ENCODE measurements at regions not wholly inside any gene's neighbourhood (a gene's known extent, or its start where the extent isn't known, plus 50 kb on each side); places are given as distances from the start of the nearest gene placed in this dataset.

GRCh38 chr3:104547031-104547430 is 819.7 kb upstream of the ALCAM start:
- CTCF ChIA-PET: no interaction called here
- TF ChIP-seq CTCF (IDR thresholded peaks at IDR 0.05; ENCODE audit: control extremely low read depth, extremely low read depth, low read depth, missing control alignments): no peak
- no peak for DNase-seq (ENCODE audit: extremely low spot score)
- POLR2A ChIA-PET: no interaction called here

GRCh38 chr3:104548401-104548800 is 818.3 kb upstream of the ALCAM start:
- no peak for DNase-seq (ENCODE audit: extremely low spot score)
- CTCF ChIA-PET: interaction anchor here (0.9 to 2.8 kb wide), 3 partner anchors 9 to 29 kb away, joined by 3 to 11 read pairs (median 4); no protein-coding TSS in a partner anchor
- POLR2A ChIA-PET: no interaction called here
- no peak for TF ChIP-seq CTCF (IDR thresholded peaks at IDR 0.05; ENCODE audit: control extremely low read depth, extremely low read depth, low read depth, missing control alignments)

GRCh38 chr3:104549099-104549714 is 817.5 kb upstream of the ALCAM start:
- no peak for DNase-seq (ENCODE audit: extremely low spot score)
- POLR2A ChIA-PET: no interaction called here
- no peak for TF ChIP-seq CTCF (IDR thresholded peaks at IDR 0.05; ENCODE audit: control extremely low read depth, extremely low read depth, low read depth, missing control alignments)
- CTCF ChIA-PET: interaction anchor here (2.0 to 2.8 kb wide), 2 partner anchors 8 to 15 kb away, joined by 4 to 11 read pairs; no protein-coding TSS in a partner anchor

DNA sequence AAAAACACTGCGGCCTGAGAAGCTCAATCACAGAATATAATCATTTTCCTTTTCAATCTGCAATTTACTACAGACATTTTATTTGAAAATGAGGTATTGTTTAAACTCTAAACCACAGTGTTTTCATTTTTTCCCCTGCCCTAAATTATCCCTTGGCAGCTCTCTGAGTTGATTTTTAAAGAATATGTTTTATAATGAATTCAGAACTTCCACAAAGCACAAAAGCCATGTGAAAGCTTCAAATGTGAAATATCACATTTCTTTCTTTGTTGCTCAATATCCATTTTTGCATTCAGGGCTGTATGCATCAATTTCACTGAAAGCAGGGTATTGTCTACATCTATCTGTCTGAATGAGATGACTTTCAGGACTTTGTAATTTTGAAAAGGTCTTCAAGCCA is 813.6 kb upstream of the ALCAM start:
- DNase-seq (ENCODE audit: extremely low spot score): no peak
- CTCF ChIA-PET: no interaction called here
- no peak for TF ChIP-seq CTCF (IDR thresholded peaks at IDR 0.05; ENCODE audit: control extremely low read depth, extremely low read depth, low read depth, missing control alignments)
- POLR2A ChIA-PET: no interaction called here

DNA sequence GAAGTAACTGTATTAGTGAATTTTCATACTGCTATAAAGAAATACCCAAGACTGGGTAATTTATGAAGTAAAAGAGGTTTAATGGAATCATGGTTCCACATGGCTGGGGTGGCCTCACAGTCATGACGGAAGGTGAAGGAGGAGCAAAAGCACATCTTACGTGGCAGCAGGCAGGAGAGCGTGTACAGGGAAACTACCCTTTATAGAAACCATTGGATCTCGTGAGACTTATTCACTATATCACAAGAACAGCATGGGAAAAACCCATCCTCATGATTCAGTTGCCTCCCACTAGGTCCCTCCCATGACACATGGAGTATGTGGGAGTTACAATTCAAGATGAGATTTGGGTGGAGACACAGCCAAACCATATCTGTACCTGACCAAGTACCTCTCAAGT is 812.3 kb upstream of the ALCAM start:
- ChIA-PET CTCF (interaction anchor here (0.9 to 2.5 kb wide), 5 partner anchors 9 to 50 kb away, joined by 3 to 9 read pairs (median 3); no protein-coding TSS in a partner anchor), POLR2A (no interaction called here)
- TF ChIP-seq CTCF (IDR thresholded peaks at IDR 0.05; ENCODE audit: control extremely low read depth, extremely low read depth, low read depth, missing control alignments): no peak
- no peak for DNase-seq (ENCODE audit: extremely low spot score)

DNA sequence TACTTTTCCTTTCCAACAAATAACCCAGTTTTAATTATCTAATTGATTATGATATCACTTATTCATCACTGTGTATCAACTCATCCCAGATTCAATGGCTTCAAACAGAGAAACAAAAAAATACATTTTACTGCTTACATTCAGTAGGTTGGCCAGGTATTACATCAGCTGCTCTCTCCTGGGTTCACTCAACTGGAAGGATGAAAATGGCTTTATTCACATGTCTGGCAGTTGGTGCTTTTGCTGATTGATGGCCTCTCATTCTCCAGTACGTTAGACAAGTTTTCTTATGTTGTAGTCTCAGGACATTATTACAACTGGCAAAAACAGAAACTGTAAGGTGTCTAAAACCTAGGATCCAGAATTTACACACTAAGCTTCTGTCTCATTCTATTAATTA is 811.0 kb upstream of the ALCAM start:
- TF ChIP-seq CTCF (IDR thresholded peaks at IDR 0.05; ENCODE audit: control extremely low read depth, extremely low read depth, low read depth, missing control alignments): no peak
- DNase-seq (ENCODE audit: extremely low spot score): no peak
- ChIA-PET POLR2A (no interaction called here), CTCF (interaction anchor here (1.3 to 2.5 kb wide), 2 partner anchors 9 to 25 kb away, joined by 3 to 9 read pairs; no protein-coding TSS in a partner anchor)

Measured in GM10248 (cell line).